Ovary (tissue), 3 donors: ENCODE measurements at regions not wholly inside any gene's neighbourhood (a gene's known extent, or its start where the extent isn't known, plus 50 kb on each side); places are given as distances from the start of the nearest gene placed in this dataset.

ENCODE experiments used
- EP300 ChIP-seq: sonication (generic); formaldehyde crosslinking; IDR thresholded peaks from one replicate; pipeline ENCODE4 v1.6.1; 2017; ENCODE audit warnings: antibody characterized with exemption
- POLR2A ChIP-seq: fragments of 450-650 bp; IDR thresholded peaks from one replicate; pipeline ENCODE4 v1.6.1; 2017; ENCODE audit warnings: antibody characterized with exemption, mild to moderate bottlenecking, moderate library complexity
- TF ChIP-seq, protein P1 (sequence below), 3 donors: fragments of 450-650 bp in 2 of 3; fragments of 200-600 bp in 1 of 3; IDR thresholded peaks; one replicate each; pipeline versions ENCODE4 v1.5.1 to v1.8.0; 2016 to 2022; ENCODE audit warnings: antibody characterized with exemption in 3 of 3, mild to moderate bottlenecking in 1 of 3
- donor health status: DM: no; HTN: no; CAD: no.

DNA sequence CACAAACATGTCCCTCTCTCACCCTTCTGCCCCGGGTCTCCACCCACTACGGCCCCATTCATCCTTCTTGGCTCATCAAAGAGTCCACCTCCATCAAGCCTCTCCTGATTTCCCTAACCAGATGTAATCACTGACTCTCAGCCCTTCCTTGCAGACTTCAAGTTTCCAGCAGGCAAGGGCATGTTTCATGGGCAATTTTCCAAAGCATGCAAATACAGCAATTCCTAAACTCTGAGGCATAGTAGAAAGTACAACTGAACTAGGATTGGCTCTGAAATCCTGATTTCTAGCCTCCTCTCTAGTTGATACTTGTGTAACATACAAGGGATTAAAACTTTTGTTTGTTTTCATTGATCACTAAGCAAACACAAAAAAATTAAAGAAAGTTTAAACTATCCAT is 109.1 kb upstream of the GADD45A start:
- TF ChIP-seq POLR2A = no peak
- TF ChIP-seq, protein P1, sequence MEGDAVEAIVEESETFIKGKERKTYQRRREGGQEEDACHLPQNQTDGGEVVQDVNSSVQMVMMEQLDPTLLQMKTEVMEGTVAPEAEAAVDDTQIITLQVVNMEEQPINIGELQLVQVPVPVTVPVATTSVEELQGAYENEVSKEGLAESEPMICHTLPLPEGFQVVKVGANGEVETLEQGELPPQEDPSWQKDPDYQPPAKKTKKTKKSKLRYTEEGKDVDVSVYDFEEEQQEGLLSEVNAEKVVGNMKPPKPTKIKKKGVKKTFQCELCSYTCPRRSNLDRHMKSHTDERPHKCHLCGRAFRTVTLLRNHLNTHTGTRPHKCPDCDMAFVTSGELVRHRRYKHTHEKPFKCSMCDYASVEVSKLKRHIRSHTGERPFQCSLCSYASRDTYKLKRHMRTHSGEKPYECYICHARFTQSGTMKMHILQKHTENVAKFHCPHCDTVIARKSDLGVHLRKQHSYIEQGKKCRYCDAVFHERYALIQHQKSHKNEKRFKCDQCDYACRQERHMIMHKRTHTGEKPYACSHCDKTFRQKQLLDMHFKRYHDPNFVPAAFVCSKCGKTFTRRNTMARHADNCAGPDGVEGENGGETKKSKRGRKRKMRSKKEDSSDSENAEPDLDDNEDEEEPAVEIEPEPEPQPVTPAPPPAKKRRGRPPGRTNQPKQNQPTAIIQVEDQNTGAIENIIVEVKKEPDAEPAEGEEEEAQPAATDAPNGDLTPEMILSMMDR (IDR thresholded peaks at IDR 0.05) = no peak
- no peak for TF ChIP-seq EP300
